ENCODE measurements at regions not wholly inside any gene's neighbourhood (a gene's known extent, or its start where the extent isn't known, plus 50 kb on each side); places are given as distances from the start of the nearest gene placed in this dataset.

DNA sequence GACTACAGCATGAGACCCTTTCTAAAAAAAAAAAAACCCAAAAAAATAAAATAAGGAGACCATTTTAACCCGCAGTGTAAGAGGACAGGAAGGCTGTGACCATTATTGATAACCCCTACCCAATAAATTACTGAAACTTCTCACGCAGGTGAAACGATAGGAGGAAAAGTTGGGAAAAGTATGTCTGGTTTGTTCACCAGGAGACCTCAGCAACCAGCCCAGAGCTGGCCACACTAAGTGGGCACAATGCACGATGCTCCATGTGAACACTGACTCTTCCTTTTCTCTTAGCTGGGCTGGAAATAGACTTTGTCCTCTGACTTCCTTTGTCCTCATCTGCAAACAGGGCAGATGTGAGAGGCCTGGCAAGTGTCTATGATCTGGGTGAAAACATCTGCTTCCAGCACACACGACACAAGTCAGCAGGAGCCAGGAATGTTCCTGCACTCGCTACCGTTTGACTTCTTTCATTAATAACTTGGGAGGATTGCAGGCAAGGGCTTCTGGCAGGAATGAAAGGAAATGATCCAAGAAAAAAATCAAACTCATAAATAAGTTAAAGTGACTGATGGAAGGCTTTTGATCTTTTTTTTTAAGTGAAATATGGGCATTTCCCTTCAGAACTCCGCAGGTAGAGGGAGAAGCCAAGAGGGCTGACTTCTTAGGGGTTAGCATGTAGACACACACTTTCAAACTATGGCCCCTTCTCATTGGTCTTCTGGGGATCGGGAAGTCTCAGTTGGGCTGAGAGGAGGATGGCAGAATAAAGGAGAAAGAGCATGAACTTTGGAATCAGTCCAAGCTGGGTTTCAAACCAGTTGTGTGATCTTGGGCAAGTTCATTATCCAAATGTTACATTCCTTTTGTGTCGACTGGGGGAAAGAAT lies 137.4 kb upstream of the MYCN start (continued):
- TF ChIP-seq, protein P1, sequence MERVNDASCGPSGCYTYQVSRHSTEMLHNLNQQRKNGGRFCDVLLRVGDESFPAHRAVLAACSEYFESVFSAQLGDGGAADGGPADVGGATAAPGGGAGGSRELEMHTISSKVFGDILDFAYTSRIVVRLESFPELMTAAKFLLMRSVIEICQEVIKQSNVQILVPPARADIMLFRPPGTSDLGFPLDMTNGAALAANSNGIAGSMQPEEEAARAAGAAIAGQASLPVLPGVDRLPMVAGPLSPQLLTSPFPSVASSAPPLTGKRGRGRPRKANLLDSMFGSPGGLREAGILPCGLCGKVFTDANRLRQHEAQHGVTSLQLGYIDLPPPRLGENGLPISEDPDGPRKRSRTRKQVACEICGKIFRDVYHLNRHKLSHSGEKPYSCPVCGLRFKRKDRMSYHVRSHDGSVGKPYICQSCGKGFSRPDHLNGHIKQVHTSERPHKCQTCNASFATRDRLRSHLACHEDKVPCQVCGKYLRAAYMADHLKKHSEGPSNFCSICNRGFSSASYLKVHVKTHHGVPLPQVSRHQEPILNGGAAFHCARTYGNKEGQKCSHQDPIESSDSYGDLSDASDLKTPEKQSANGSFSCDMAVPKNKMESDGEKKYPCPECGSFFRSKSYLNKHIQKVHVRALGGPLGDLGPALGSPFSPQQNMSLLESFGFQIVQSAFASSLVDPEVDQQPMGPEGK (CRISPR knock-in tag; IDR thresholded peaks at IDR 0.05; ENCODE audit: borderline replicate concordance), result no peak
- TF ChIP-seq OSR1 (CRISPR knock-in tag; IDR thresholded peaks at IDR 0.05), result no peak

DNA sequence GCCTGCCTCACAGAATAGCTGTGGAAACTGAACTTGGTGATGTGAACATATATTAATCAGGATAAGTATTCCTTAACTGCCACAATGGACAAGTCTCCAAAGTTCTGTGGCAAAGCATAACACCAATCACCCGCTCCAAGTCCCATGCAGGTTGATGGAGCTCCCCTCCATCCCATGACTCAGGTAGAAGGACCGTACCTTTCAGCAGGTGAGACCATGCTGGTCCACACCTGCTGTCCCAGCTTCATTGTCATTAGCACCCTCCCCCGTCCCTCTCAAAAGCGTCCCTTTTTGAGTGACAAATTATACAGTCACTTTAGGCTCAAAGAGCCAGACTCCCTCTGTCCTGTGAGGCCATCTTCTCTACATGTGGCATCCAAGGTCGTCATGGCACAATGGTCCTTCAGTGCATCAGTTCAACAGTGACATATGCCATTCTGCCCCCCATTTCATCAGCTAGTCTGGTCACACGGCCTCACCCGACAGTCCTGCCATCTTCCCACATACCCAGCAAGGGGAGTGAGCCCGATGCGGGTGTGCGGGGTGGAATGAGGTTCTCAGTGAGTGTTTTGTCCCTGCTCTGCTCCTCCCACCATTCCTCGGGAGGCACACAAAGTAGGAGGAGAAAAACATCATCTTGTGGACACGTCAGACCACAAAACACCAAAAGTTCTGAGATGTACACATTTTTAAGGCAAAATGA lies 136.7 kb upstream of the MYCN start:
- TF ChIP-seq PPARA (CRISPR knock-in tag; IDR thresholded peaks at IDR 0.05; ENCODE audit: borderline replicate concordance), result no peak
- ATAC-seq, result no peak

DNA sequence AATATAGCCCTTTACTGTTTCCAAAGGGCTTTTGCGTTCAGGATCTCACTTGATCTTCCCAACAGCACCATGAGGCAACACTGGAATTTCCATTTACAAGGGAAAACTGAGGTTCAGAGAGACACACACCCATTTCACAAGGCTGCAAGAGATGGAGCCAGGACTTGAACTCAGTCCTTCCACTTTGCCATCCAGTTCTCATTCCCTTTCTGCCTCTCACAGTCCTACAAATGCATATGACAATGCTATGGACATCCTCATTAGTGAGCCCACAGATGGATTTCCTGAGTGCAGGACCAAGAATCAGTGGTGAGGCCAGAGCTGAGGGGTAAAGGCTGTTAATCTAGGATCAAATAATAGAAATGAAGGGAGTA lies 136.1 kb upstream of the MYCN start:
- TF ChIP-seq, protein P1 (CRISPR knock-in tag; IDR thresholded peaks at IDR 0.05; ENCODE audit: borderline replicate concordance), result no peak
- TF ChIP-seq ESRRG (CRISPR knock-in tag; IDR thresholded peaks at IDR 0.05) (no peak), TCF4 (CRISPR knock-in tag; IDR thresholded peaks at IDR 0.05; ENCODE audit: borderline replicate concordance) (no peak), ZNF8 (CRISPR knock-in tag; IDR thresholded peaks at IDR 0.05) (no peak), OSR1 (CRISPR knock-in tag; IDR thresholded peaks at IDR 0.05) (no peak), GLIS3 (CRISPR knock-in tag; IDR thresholded peaks at IDR 0.05) (no peak), ARNTL (CRISPR knock-in tag; IDR thresholded peaks at IDR 0.05; ENCODE audit: borderline replicate concordance, low read depth) (no peak), SNAI2 (CRISPR knock-in tag; IDR thresholded peaks at IDR 0.05) (no peak), ZFP30 (CRISPR knock-in tag; IDR thresholded peaks at IDR 0.05) (no peak), BACH2 (CRISPR knock-in tag; IDR thresholded peaks at IDR 0.05; ENCODE audit: borderline replicate concordance) (no peak), ZNF70 (CRISPR knock-in tag; IDR thresholded peaks at IDR 0.05) (no peak), ISL1 (CRISPR knock-in tag; IDR thresholded peaks at IDR 0.05) (no peak)
- TF ChIP-seq, protein P2, sequence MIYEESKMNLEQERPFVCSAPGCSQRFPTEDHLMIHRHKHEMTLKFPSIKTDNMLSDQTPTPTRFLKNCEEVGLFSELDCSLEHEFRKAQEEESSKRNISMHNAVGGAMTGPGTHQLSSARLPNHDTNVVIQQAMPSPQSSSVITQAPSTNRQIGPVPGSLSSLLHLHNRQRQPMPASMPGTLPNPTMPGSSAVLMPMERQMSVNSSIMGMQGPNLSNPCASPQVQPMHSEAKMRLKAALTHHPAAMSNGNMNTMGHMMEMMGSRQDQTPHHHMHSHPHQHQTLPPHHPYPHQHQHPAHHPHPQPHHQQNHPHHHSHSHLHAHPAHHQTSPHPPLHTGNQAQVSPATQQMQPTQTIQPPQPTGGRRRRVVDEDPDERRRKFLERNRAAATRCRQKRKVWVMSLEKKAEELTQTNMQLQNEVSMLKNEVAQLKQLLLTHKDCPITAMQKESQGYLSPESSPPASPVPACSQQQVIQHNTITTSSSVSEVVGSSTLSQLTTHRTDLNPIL (CRISPR knock-in tag; IDR thresholded peaks at IDR 0.05; ENCODE audit: low read depth), result no peak
- TF ChIP-seq, protein P3, sequence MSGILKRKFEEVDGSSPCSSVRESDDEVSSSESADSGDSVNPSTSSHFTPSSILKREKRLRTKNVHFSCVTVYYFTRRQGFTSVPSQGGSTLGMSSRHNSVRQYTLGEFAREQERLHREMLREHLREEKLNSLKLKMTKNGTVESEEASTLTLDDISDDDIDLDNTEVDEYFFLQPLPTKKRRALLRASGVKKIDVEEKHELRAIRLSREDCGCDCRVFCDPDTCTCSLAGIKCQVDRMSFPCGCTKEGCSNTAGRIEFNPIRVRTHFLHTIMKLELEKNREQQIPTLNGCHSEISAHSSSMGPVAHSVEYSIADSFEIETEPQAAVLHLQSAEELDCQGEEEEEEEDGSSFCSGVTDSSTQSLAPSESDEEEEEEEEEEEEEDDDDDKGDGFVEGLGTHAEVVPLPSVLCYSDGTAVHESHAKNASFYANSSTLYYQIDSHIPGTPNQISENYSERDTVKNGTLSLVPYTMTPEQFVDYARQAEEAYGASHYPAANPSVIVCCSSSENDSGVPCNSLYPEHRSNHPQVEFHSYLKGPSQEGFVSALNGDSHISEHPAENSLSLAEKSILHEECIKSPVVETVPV (CRISPR knock-in tag; IDR thresholded peaks at IDR 0.05), result no peak
- TF ChIP-seq, protein P4, sequence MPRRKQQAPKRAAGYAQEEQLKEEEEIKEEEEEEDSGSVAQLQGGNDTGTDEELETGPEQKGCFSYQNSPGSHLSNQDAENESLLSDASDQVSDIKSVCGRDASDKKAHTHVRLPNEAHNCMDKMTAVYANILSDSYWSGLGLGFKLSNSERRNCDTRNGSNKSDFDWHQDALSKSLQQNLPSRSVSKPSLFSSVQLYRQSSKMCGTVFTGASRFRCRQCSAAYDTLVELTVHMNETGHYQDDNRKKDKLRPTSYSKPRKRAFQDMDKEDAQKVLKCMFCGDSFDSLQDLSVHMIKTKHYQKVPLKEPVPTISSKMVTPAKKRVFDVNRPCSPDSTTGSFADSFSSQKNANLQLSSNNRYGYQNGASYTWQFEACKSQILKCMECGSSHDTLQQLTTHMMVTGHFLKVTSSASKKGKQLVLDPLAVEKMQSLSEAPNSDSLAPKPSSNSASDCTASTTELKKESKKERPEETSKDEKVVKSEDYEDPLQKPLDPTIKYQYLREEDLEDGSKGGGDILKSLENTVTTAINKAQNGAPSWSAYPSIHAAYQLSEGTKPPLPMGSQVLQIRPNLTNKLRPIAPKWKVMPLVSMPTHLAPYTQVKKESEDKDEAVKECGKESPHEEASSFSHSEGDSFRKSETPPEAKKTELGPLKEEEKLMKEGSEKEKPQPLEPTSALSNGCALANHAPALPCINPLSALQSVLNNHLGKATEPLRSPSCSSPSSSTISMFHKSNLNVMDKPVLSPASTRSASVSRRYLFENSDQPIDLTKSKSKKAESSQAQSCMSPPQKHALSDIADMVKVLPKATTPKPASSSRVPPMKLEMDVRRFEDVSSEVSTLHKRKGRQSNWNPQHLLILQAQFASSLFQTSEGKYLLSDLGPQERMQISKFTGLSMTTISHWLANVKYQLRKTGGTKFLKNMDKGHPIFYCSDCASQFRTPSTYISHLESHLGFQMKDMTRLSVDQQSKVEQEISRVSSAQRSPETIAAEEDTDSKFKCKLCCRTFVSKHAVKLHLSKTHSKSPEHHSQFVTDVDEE (CRISPR knock-in tag; IDR thresholded peaks at IDR 0.05), result no peak
- no peak for ATAC-seq

DNA sequence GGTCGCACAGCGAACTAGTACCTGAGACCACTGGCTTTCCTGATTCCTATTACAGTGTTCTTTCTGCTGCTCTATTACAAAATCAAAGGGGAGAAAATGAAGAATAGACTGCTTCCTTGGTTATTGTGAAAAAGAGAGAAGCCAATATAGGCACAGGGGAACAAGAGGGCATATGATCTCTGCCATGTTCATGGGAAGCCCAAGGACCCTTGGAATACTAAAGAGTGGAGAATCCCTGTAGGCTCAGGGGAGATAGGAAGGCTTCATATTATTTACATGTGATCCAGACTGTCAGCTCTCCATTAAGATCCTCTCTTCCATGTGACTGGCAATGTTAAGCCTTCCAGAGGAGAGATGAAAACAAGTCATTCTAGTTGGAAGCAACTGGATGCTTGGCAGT lies 135.7 kb upstream of the MYCN start:
- ATAC-seq, result no peak
- TF ChIP-seq, protein P4 (CRISPR knock-in tag; IDR thresholded peaks at IDR 0.05), result no peak
- TF ChIP-seq ZNF8 (CRISPR knock-in tag; IDR thresholded peaks at IDR 0.05), result no peak
- no peak for TF ChIP-seq OSR1 (CRISPR knock-in tag; IDR thresholded peaks at IDR 0.05)
- TF ChIP-seq SNAI2 (CRISPR knock-in tag; IDR thresholded peaks at IDR 0.05), result no peak
- TF ChIP-seq ARNTL (CRISPR knock-in tag; IDR thresholded peaks at IDR 0.05; ENCODE audit: borderline replicate concordance, low read depth), result no peak
- TF ChIP-seq TCF4 (CRISPR knock-in tag; IDR thresholded peaks at IDR 0.05; ENCODE audit: borderline replicate concordance), result no peak
- TF ChIP-seq, protein P2 (CRISPR knock-in tag; IDR thresholded peaks at IDR 0.05; ENCODE audit: low read depth), result no peak
